ENCODE measurements at regions not wholly inside any gene's neighbourhood (a gene's known extent, or its start where the extent isn't known, plus 50 kb on each side); places are given as distances from the start of the nearest gene placed in this dataset.

- peak in 1 of 2 donors; percentile 13 for DNase-seq (ENCODE audit: low read depth in 1 of 2, low spot score in 1 of 2)
Observed at GRCh38 chr17:36755586-36755985, 154.2 kb downstream of the MRM1 start.

- DNase-seq (ENCODE audit: low read depth in 1 of 2, low spot score in 1 of 2): no peak
Observed at GRCh38 chr17:36756695-36757094, 155.3 kb downstream of the MRM1 start.

GRCh38 chr17:36760425-36760824, 159.0 kb downstream of the MRM1 start:
- DNase-seq (ENCODE audit: low read depth in 1 of 2, low spot score in 1 of 2): no peak

DNA sequence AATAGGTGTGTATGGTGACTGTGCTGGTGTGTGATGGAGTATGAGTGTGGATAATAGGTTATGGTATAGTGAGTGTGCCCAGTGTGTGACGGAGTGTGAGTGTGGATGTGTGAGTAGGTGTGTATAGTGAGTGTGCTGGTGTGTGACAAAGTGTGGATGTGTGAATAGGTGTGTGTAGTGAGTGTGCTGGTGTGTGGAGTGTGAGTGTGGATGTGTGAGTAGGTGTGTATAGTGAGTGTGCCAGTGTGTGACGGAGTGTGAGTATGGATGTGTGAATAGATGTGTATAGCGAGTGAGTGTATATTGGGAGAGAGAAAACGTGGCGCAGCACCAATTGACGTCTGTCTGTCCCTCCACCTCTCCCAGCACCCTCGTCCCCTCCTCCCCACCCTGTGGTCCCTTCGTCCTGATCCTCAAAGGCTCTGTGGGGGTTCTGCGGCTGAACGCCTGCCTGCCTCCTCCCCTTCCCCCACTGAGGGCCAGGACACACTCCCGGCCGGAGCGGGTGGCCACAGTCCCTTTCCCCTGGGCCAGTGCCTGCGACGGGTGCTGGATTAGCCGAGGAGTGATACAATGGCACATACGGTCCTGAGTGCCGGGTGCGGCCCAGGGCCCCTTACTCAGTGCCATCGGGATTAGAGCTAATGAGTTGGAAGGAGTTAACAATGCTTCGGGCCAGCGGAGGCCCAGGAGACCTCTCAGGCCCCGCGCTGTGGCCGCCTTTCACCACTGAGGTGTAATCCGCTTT, 160.0 kb downstream of the MRM1 start:
- no peak for DNase-seq (ENCODE audit: low read depth in 1 of 2, low spot score in 1 of 2)

GRCh38 chr17:36765436-36766043, 164.2 kb downstream of the MRM1 start:
- DNase-seq (ENCODE audit: low read depth in 1 of 2, low spot score in 1 of 2): no peak

GRCh38 chr17:36768394-36768793, 167.0 kb downstream of the MRM1 start:
- DNase-seq (ENCODE audit: low read depth in 1 of 2, low spot score in 1 of 2): no peak

GRCh38 chr17:36773039-36773438, 164.2 kb upstream of the LHX1 start:
- DNase-seq (ENCODE audit: low read depth in 1 of 2, low spot score in 1 of 2): no peak

DNA sequence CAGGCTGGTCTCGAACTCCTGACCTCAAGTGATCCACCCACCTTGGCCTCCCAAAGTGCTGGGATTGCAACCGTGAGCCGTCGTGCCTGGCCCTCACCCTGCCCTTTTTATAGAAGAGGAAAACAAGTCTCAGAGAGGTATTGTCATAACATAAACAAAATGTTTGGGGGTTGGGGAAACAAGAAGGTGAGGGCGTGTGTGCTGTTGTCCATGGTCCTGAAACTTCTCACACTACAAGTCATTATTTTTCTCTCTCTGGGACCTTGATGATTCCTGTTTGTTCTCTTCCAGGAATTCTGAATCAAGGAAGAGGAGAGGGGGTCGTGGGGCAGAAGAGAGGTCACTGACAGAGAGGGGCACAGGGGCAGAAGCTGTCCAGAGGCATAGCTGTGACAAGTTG, 160.2 kb upstream of the LHX1 start:
- no peak for DNase-seq (ENCODE audit: low read depth in 1 of 2, low spot score in 1 of 2)

DNA sequence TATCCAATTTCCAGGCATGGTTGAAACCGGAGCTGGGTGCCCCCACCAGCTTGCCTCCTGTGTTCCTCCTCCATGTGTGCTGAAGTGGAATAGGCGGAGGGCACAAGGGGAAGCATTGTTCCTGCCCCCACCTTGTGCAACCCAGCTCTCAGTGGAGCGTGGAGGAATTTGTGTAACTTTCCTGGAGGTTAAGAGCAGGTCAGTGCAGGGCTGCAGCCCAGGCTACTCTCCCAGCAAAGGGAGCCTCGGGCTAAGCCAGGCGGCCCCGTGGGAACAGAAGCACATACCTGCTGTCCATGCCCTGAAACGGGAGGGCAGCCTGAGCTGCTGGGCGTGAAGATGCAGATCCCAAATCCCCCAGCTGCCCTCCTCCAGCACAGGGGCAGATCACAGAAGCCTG, 158.8 kb upstream of the LHX1 start:
- no peak for DNase-seq (ENCODE audit: low read depth in 1 of 2, low spot score in 1 of 2)

DNA sequence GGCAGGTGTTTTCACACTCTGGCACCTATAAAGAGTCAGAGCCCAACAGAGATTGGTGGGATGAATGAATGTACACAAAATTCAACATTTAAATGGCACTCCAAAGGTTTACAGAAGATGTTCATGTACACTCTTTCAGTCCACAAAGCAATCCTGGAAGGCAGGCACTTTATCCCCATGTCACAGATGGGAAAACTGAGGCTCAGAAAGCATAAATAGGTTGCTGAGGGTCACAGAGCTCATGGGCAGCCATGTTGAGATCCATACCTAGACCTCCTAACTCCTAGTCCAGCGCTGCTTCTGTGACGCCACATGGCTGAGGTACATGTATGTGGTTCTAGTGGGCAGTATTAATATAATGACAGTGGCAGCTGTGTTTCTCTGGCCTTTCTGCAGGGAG, 157.7 kb upstream of the LHX1 start:
- no peak for DNase-seq (ENCODE audit: low read depth in 1 of 2, low spot score in 1 of 2)

GRCh38 chr17:36784633-36785032, 152.6 kb upstream of the LHX1 start:
- no peak for DNase-seq (ENCODE audit: low read depth in 1 of 2, low spot score in 1 of 2)

DNA sequence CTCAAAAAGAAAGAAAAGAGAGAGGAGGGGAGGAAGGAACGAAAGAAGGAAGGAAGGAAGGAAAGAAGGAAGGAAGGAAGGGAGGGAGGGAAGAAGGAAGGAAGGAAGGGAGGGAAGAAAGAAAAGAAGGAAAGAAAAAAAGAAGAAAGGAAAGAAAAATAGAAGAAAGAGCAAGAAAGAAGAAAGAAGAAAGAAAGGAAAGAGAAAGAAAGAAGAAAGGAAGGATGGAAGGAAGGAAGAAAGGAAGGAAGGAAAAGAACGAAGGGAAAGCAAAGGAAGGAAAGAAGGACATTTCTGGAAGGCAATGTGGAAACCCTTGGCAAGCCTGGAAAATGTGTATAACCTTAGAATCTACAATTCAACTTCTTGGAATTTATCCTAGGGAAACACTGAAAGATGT, 150.4 kb upstream of the LHX1 start:
- DNase-seq (ENCODE audit: low read depth in 1 of 2, low spot score in 1 of 2): no peak

GRCh38 chr17:36791150-36791941, 145.9 kb upstream of the LHX1 start:
- no peak for DNase-seq (ENCODE audit: low read depth in 1 of 2, low spot score in 1 of 2)

DNA sequence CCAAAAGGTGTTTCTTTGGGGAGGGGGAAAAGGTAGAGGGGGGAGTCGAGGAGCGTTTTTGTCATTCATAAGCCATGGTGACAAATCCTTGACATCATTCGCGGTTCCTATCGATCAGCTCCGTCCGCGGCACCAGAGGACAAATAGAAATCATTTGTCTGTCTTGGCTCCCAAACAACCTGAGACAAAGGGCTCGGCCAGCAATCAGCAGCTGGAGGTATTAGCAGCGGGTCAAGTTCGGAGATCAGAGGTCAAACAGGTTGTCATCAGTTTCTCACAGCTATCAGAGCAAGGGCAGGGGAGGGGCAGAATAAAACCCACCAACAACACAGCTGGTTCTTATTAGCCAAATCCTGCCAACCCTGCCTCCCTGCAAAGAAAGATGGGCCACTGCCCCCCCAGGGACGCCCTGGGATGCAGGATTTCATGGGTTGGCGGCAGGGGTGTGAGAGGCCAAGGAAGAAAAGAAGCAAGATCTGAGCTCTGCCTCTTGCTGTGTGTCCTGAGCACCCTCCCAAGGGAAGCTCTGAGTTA, 145.3 kb upstream of the LHX1 start:
- no peak for DNase-seq (ENCODE audit: low read depth in 1 of 2, low spot score in 1 of 2)

- no peak for DNase-seq (ENCODE audit: low read depth in 1 of 2, low spot score in 1 of 2)
Observed at GRCh38 chr17:36792849-36793248, 144.4 kb upstream of the LHX1 start.

DNA sequence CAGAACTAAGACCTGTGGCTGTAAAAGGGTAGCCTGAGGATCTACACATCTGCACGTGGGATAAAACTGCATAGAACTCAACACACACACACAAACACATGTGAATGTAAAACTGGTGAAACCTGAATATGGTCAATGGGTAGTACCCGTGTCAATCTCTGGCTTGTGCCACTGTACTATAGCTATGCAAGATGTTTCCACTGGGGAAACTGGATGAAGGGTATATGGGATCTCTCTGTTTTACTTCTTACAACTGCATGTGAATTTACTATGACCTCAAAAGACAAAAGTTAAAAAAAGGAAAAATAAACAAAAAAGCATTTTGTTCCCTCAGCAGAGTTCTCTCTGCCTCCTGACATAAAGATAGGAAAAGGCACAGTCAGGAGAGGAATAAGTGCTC, 143.3 kb upstream of the LHX1 start:
- DNase-seq (ENCODE audit: low read depth in 1 of 2, low spot score in 1 of 2): no peak

GRCh38 chr17:36807496-36808179, 129.6 kb upstream of the LHX1 start:
- DNase-seq (ENCODE audit: low read depth in 1 of 2, low spot score in 1 of 2): no peak

DNA sequence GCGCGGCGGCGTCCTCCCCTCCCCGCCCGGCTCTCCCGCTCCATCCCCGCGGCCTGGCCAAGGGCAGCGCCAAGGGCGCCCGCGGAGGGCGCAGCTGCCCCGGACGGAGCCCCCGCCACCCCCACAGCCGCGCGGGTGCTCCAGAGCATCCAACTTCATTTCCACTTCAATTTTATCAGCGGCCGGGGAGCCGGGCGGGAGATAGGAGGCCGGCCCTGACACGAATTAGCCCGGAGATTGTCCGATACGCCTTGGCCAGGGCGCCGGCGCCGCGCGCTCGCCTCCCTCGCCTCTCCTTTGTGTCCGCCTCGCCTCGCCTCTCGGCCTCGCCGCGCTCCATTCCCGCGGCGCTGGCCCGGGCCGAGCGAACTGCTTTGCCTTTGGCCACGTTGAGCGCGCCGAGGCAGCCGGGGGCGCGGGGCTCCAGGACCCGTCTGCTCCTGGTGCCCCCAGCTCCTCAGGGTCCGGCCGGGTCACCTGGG, 129.1 kb upstream of the LHX1 start:
- DNase-seq (ENCODE audit: low read depth in 1 of 2, low spot score in 1 of 2): no peak

GRCh38 chr17:36812762-36813161, 124.5 kb upstream of the LHX1 start:
- no peak for DNase-seq (ENCODE audit: low read depth in 1 of 2, low spot score in 1 of 2)

DNA sequence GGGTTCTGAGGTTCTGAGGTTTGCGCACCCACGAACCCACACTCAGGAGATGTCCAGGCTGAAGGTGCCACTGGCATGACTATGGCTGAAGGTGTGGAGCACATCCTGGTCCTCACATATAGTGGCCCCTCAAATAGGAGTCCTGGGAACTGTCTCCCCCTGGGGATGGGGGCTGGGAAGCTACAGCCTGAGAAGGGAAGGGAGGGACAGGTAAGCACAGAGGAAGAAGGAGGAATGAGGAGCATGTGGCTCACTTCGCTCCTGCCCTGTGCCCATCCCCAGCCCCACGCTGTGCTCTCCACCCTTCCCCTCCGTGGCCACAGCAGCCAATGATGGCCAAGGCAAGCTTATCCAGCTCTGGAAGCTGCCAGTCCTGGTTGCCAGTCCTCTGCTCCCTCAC, 123.9 kb upstream of the LHX1 start:
- DNase-seq (ENCODE audit: low read depth in 1 of 2, low spot score in 1 of 2): no peak

DNA sequence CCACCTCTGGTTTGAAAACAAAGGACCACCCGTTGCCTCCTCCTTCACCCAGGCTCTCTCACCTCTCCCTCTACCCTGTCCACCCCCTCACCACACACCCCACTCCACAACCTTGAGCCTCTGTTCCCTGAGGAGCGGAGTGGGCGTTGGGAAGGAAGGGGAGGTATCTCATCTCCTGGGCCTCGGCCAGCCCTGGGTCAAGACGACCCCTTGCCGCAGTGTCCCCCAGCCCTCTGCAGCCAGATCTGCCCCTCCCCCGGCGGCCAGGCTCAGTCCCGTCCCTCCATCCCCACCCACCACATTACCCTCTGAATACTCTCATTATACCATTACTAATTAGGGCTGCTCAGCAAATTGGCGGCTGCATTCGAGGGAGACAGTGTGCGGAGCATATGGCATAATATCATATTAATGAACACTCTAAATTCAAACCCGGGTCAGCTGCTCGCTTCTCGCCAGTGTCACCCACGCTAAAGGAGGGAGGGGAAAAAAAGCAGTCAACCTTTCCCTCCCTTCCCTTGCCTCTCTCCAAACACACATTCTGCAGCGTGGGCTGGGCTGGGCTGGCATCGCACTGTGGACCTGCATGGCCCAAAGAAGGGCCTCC, 123.2 kb upstream of the LHX1 start:
- DNase-seq (ENCODE audit: low read depth in 1 of 2, low spot score in 1 of 2): no peak
